ENCODE measurements at regions not wholly inside any gene's neighbourhood (a gene's known extent, or its start where the extent isn't known, plus 50 kb on each side); places are given as distances from the start of the nearest gene placed in this dataset.
A peak's percentile ranks its signal among the peaks of the same experiment; 100 is the strongest.

DNA sequence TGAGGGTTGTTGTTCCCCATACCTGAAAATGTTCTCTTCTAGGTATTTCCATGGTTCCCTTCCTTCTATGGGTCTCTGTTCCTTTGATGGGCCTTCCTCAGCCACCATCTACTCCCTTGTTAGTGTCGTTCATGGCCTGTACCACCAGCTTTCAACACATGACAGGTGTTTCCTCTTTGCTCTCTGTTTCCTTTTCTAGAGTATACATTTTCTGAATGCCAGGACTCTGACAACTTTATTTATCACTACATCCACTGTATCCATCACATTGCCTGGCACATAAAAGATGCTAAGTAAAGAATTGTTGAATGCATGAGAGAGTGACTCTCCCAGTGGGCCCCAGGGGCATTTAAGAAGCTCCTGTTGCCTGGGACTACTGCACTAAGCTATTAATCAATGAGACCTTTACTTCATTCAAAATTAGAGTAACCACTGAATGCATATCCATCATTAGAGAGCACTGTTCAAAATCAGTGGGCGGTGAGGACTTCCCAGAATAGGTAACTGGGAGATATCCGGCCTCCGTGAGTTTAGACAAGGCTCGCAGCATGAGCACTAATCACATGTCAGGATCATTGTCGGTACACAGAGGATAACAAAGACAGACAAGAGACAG lies 255.0 kb downstream of the CBLN1 start:
- no peak overlapping the region for H3K27ac ChIP-seq (ENCODE audit: low read depth in 2 of 2, low read length in 2 of 2)
- no peaks in the 10 kb centered on the region for H3K27me3 ChIP-seq (ENCODE audit: control insufficient read depth, insufficient read depth, low read length)
- H3K4me3 ChIP-seq (ENCODE audit: low read length in 3 of 3) = no peak overlapping the region
- no peaks in the 10 kb centered on the region for H3K36me3 ChIP-seq (ENCODE audit: control insufficient read depth in 2 of 3, insufficient read depth in 3 of 3, low read length in 3 of 3)
- H3K9ac ChIP-seq (ENCODE audit: low read length in 3 of 3) = no peak overlapping the region
- no peaks in the 10 kb centered on the region for H3K9me3 ChIP-seq (ENCODE audit: control insufficient read depth in 2 of 3, insufficient read depth in 1 of 3, low read length in 3 of 3)
- intact Hi-C loops (cut with DNase I) = no loop called here
- no peaks in the 10 kb centered on the region for H3K4me1 ChIP-seq (ENCODE audit: control insufficient read depth in 2 of 3, insufficient read depth in 2 of 3, low read depth in 1 of 3, low read length in 3 of 3)
- TF ChIP-seq, protein P1, sequence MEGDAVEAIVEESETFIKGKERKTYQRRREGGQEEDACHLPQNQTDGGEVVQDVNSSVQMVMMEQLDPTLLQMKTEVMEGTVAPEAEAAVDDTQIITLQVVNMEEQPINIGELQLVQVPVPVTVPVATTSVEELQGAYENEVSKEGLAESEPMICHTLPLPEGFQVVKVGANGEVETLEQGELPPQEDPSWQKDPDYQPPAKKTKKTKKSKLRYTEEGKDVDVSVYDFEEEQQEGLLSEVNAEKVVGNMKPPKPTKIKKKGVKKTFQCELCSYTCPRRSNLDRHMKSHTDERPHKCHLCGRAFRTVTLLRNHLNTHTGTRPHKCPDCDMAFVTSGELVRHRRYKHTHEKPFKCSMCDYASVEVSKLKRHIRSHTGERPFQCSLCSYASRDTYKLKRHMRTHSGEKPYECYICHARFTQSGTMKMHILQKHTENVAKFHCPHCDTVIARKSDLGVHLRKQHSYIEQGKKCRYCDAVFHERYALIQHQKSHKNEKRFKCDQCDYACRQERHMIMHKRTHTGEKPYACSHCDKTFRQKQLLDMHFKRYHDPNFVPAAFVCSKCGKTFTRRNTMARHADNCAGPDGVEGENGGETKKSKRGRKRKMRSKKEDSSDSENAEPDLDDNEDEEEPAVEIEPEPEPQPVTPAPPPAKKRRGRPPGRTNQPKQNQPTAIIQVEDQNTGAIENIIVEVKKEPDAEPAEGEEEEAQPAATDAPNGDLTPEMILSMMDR (IDR thresholded peaks at IDR 0.05; ENCODE audit: borderline replicate concordance, extremely low read depth, insufficient read depth) = no peak
- FAIRE-seq (no peak), DNase-seq (no peak)

DNA sequence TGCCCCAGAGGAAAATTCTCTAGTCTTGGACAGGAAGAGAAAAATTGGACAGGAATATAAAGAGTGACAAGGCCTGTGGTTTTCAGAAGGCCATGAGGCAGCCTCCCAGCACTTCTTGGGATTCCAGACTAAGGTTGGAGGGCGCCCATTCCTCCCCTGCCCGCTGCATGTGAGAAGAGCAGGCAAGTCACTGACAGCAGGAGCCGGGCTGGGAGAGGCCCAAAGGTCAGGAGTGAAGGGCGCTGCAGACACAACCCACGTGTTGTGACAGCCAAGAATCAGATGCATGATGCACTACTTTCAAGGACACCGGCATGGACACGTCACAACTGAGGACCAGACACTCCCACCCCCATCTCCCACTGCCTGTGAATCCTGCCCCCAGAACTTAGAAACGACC lies 256.7 kb downstream of the CBLN1 start:
- no peaks in the 10 kb centered on the region for H3K9me3 ChIP-seq (ENCODE audit: control insufficient read depth in 2 of 3, insufficient read depth in 1 of 3, low read length in 3 of 3)
- H3K36me3 ChIP-seq (ENCODE audit: control insufficient read depth in 2 of 3, insufficient read depth in 3 of 3, low read length in 3 of 3) = no peaks in the 10 kb centered on the region
- H3K27me3 ChIP-seq (ENCODE audit: control insufficient read depth, insufficient read depth, low read length) = no peaks in the 10 kb centered on the region
- intact Hi-C loops (cut with DNase I) = no loop called here
- H3K4me1 ChIP-seq (ENCODE audit: control insufficient read depth in 2 of 3, insufficient read depth in 2 of 3, low read depth in 1 of 3, low read length in 3 of 3) = no peaks in the 10 kb centered on the region
- FAIRE-seq (no peak), DNase-seq (no peak)
- no peak overlapping the region for H3K27ac ChIP-seq (ENCODE audit: low read depth in 2 of 2, low read length in 2 of 2)
- H3K9ac ChIP-seq (ENCODE audit: low read length in 3 of 3) = no peak overlapping the region
- no peak overlapping the region for H3K4me3 ChIP-seq (ENCODE audit: low read length in 3 of 3)
- TF ChIP-seq, protein P1 (IDR thresholded peaks at IDR 0.05; ENCODE audit: borderline replicate concordance, extremely low read depth, insufficient read depth) = no peak

DNA sequence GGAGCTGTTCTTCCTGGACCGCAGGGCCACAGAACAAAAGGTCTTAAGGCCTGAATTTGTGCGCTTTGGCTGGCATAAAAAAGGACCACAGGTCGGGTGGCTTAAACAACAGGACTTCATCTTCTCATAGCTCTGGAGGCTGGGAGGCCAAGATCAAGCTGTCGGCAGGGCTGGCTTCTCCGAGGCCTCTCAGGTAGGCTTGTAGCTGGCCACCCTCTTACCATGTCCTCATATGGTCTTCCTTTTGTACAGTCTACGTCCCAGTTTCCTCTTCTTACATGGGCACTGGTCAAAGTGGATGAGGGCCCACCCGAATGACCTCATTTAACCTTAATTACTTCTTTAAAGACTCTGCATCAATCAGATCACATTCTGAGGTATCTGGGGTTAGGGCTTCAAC lies 257.6 kb downstream of the CBLN1 start:
- H3K4me3 ChIP-seq (ENCODE audit: low read length in 3 of 3) = no peak overlapping the region
- H3K36me3 ChIP-seq (ENCODE audit: control insufficient read depth in 2 of 3, insufficient read depth in 3 of 3, low read length in 3 of 3) = no peaks in the 10 kb centered on the region
- H3K27me3 ChIP-seq (ENCODE audit: control insufficient read depth, insufficient read depth, low read length) = no peaks in the 10 kb centered on the region
- TF ChIP-seq, protein P1 (IDR thresholded peaks at IDR 0.05; ENCODE audit: borderline replicate concordance, extremely low read depth, insufficient read depth) = no peak
- DNase-seq (no peak), FAIRE-seq (no peak)
- no peak overlapping the region for H3K9ac ChIP-seq (ENCODE audit: low read length in 3 of 3)
- intact Hi-C loops (cut with DNase I) = no loop called here
- no peaks in the 10 kb centered on the region for H3K9me3 ChIP-seq (ENCODE audit: control insufficient read depth in 2 of 3, insufficient read depth in 1 of 3, low read length in 3 of 3)
- no peaks in the 10 kb centered on the region for H3K4me1 ChIP-seq (ENCODE audit: control insufficient read depth in 2 of 3, insufficient read depth in 2 of 3, low read depth in 1 of 3, low read length in 3 of 3)
- no peak overlapping the region for H3K27ac ChIP-seq (ENCODE audit: low read depth in 2 of 2, low read length in 2 of 2)

DNA sequence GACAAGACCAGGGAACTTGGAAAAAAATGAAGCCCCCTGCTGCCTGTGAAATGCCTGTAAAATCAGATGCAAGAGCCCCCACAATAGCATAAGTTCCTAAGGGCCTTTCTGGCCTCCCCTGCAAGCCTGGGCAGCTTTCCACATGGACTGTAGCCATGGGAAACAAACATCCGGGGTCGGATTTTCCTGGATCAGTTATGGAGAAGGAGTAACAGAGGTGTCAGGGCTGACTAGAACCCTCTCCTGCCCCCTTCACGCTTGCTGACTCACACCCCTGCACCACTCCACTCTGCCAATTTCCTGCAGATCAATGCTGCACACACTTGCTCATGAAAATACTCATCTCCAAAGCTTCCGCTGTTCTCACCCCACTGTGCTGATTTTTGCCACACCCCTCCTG lies 258.6 kb downstream of the CBLN1 start:
- DNase-seq (peak in 1 of 5 donors; percentile 26), FAIRE-seq (no peak)
- intact Hi-C loops (cut with DNase I) = no loop called here
- H3K36me3 ChIP-seq (ENCODE audit: control insufficient read depth in 2 of 3, insufficient read depth in 3 of 3, low read length in 3 of 3) = no peaks in the 10 kb centered on the region
- no peaks in the 10 kb centered on the region for H3K9me3 ChIP-seq (ENCODE audit: control insufficient read depth in 2 of 3, insufficient read depth in 1 of 3, low read length in 3 of 3)
- H3K4me3 ChIP-seq (ENCODE audit: low read length in 3 of 3) = no peak overlapping the region
- TF ChIP-seq, protein P1 (IDR thresholded peaks at IDR 0.05; ENCODE audit: borderline replicate concordance, extremely low read depth, insufficient read depth) = no peak
- no peak overlapping the region for H3K9ac ChIP-seq (ENCODE audit: low read length in 3 of 3)
- no peaks in the 10 kb centered on the region for H3K27me3 ChIP-seq (ENCODE audit: control insufficient read depth, insufficient read depth, low read length)
- no peak overlapping the region for H3K27ac ChIP-seq (ENCODE audit: low read depth in 2 of 2, low read length in 2 of 2)
- H3K4me1 ChIP-seq (ENCODE audit: control insufficient read depth in 2 of 3, insufficient read depth in 2 of 3, low read depth in 1 of 3, low read length in 3 of 3) = peaks cover 0 to 4% (median 0%) of the 10 kb centered on the region in 3 donors
